ENCODE measurements at regions not wholly inside any gene's neighbourhood (a gene's known extent, or its start where the extent isn't known, plus 50 kb on each side); places are given as distances from the start of the nearest gene placed in this dataset.
"Not testable (repeated sequence)": the region's sequence is repeated elsewhere in the genome, so short reads cannot be mapped to it uniquely, and the experiment has no call there.

DNA sequence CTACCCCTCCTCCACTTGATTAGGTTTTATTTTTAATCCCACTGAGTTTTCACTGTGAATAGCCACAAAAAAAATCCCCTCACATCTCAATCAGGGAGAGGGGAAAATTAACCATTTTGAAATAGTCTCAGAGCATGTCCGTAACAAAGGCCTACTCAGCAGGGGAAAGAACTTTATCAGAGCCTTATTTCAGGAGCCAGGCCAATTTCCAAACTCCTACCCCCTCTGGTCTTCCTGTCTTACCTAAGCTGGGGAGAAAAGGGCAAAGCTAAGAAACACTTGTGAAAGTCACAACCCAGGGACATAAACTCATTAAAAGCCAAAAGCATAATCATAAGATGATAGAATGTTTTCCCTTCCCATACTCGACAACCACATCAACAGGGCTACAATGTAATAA is 260.3 kb upstream of the DIO3 start:
- DNase-seq (ENCODE audit: extremely low spot score in 2 of 2): no peak
- Histone ChIP-seq H3K4me3 (no peak overlapping the region), H3K27me3 (no peaks in the 10 kb centered on the region), H3K27ac (no peak overlapping the region), H3K9me3 (no peaks in the 10 kb centered on the region), H3K36me3 (no peaks in the 10 kb centered on the region), H3K4me1 (no peaks in the 10 kb centered on the region)
- intact Hi-C loops (cut with DNase I): no loop called here
- no peak for TF ChIP-seq POLR2AphosphoS5 (IDR thresholded peaks at IDR 0.05; ENCODE audit: insufficient read depth in 1 of 2, low read depth in 1 of 2)
- TF ChIP-seq, protein P1, sequence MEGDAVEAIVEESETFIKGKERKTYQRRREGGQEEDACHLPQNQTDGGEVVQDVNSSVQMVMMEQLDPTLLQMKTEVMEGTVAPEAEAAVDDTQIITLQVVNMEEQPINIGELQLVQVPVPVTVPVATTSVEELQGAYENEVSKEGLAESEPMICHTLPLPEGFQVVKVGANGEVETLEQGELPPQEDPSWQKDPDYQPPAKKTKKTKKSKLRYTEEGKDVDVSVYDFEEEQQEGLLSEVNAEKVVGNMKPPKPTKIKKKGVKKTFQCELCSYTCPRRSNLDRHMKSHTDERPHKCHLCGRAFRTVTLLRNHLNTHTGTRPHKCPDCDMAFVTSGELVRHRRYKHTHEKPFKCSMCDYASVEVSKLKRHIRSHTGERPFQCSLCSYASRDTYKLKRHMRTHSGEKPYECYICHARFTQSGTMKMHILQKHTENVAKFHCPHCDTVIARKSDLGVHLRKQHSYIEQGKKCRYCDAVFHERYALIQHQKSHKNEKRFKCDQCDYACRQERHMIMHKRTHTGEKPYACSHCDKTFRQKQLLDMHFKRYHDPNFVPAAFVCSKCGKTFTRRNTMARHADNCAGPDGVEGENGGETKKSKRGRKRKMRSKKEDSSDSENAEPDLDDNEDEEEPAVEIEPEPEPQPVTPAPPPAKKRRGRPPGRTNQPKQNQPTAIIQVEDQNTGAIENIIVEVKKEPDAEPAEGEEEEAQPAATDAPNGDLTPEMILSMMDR (IDR thresholded peaks at IDR 0.05): no peak
- TF ChIP-seq POLR2A (IDR thresholded peaks at IDR 0.05): no peak

- H3K27me3 ChIP-seq; H3K4me3 ChIP-seq; intact Hi-C loops (cut with DNase I); H3K4me1 ChIP-seq; H3K27ac ChIP-seq; DNase-seq (ENCODE audit: extremely low spot score in 2 of 2); H3K36me3 ChIP-seq; H3K9me3 ChIP-seq: not testable (repeated sequence)
These were observed 254.1 kb upstream of the DIO3 start for GRCh38 chr14:101307162-101307561.

- H3K4me3 ChIP-seq; H3K9me3 ChIP-seq; DNase-seq (ENCODE audit: extremely low spot score in 2 of 2); H3K27ac ChIP-seq; H3K4me1 ChIP-seq; H3K36me3 ChIP-seq; H3K27me3 ChIP-seq; intact Hi-C loops (cut with DNase I): not testable (repeated sequence)
These were observed 250.1 kb upstream of the DIO3 start for GRCh38 chr14:101311186-101311585.

DNA sequence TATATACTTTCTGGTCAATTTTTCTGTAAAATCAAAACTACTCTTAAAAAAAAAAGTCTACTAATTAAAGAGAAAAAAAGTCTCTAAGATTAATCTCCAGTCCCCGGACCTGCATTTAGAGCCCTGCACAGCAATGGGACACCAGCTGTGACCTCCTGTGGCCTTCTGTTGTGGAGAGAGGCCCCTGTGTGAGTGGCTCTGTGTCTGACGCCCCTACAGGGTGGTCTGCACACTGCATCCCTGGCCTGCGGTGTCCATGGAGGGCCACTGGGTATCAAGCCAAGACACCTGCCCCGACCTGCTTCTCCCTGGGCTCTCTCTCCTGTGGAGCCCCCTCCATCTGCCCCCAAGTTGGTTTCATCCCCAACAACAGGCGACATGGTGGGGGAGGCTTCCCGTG is 248.0 kb upstream of the DIO3 start:
- H3K4me1 ChIP-seq: no peaks in the 10 kb centered on the region
- no peak overlapping the region for H3K27ac ChIP-seq
- H3K36me3 ChIP-seq: no peaks in the 10 kb centered on the region
- intact Hi-C loops (cut with DNase I): no loop called here
- H3K27me3 ChIP-seq: no peaks in the 10 kb centered on the region
- DNase-seq (ENCODE audit: extremely low spot score in 2 of 2): no peak
- no peaks in the 10 kb centered on the region for H3K9me3 ChIP-seq
- no peak overlapping the region for H3K4me3 ChIP-seq
- TF ChIP-seq POLR2AphosphoS5 (IDR thresholded peaks at IDR 0.05; ENCODE audit: insufficient read depth in 1 of 2, low read depth in 1 of 2) (no peak), POLR2A (IDR thresholded peaks at IDR 0.05) (no peak)
- TF ChIP-seq, protein P1 (IDR thresholded peaks at IDR 0.05): no peak

- TF ChIP-seq, protein P1 (IDR thresholded peaks at IDR 0.05): no peak
- TF ChIP-seq POLR2AphosphoS5 (IDR thresholded peaks at IDR 0.05; ENCODE audit: insufficient read depth in 1 of 2, low read depth in 1 of 2): no peak
- no peak for TF ChIP-seq POLR2A (IDR thresholded peaks at IDR 0.05)
- Histone ChIP-seq H3K36me3 (no peaks in the 10 kb centered on the region), H3K27ac (no peak overlapping the region), H3K9me3 (no peaks in the 10 kb centered on the region), H3K4me3 (no peak overlapping the region), H3K27me3 (no peaks in the 10 kb centered on the region), H3K4me1 (no peaks in the 10 kb centered on the region)
- no peak for DNase-seq (ENCODE audit: extremely low spot score in 2 of 2)
- intact Hi-C loops (cut with DNase I): no loop called here
These were observed 245.4 kb upstream of the DIO3 start for GRCh38 chr14:101315802-101316296.

- intact Hi-C loops (cut with DNase I): no loop called here
- TF ChIP-seq, protein P1 (IDR thresholded peaks at IDR 0.05): no peak
- TF ChIP-seq POLR2AphosphoS5 (IDR thresholded peaks at IDR 0.05; ENCODE audit: insufficient read depth in 1 of 2, low read depth in 1 of 2) (no peak), POLR2A (IDR thresholded peaks at IDR 0.05) (no peak)
- Histone ChIP-seq H3K27me3 (no peaks in the 10 kb centered on the region), H3K27ac (no peak overlapping the region), H3K4me3 (no peak overlapping the region), H3K9me3 (no peaks in the 10 kb centered on the region), H3K36me3 (no peaks in the 10 kb centered on the region), H3K4me1 (no peaks in the 10 kb centered on the region)
- DNase-seq (ENCODE audit: extremely low spot score in 2 of 2): no peak
These were observed 243.0 kb upstream of the DIO3 start for GRCh38 chr14:101318271-101318670.

All from vagina (tissue), 2 donors.